Natural killer cell (primary cell): ENCODE measurements at regions not wholly inside any gene's neighbourhood (a gene's known extent, or its start where the extent isn't known, plus 50 kb on each side); places are given as distances from the start of the nearest gene placed in this dataset.

ENCODE experiments used
- ATAC-seq, 3 donors: fragments of 150-1000 bp in 2 of 3; fragments of 200-7000 bp in 1 of 3; cut with Tn5 transposase; 1 replicate in 1 of 3; 2 replicates in 2 of 3; pipeline ENCODE4 v1.10.0; 2021; ENCODE audit warnings: mild to moderate bottlenecking in 2 of 3, moderate library complexity in 2 of 3
- DNase-seq, 2 donors: peaks; one replicate each; pipeline versions ENCODE4 v3.0.0 to v3.0.0-alpha.2; 2013 to 2021; ENCODE audit warnings: mixed read lengths in 1 of 2
- H3K27ac ChIP-seq: one replicate; pipeline ENCODE4 v1.5.1; 2013; ENCODE audit warnings: mild to moderate bottlenecking, low read length
- H3K27me3 ChIP-seq: one replicate; pipeline ENCODE4 v1.6.1; 2013; ENCODE audit warnings: low read length; ENCODE audit not compliant: control insufficient read depth, insufficient read depth
- H3K36me3 ChIP-seq: one replicate; pipeline ENCODE4 v1.6.1; 2013; ENCODE audit warnings: low read length; ENCODE audit not compliant: control insufficient read depth, insufficient read depth
- H3K4me1 ChIP-seq: one replicate; pipeline ENCODE4 v1.6.1; 2013; ENCODE audit warnings: low read length; ENCODE audit not compliant: control insufficient read depth, insufficient read depth
- H3K4me3 ChIP-seq: one replicate; pipeline ENCODE4 v1.5.1; 2013; ENCODE audit warnings: low read length
- H3K9me3 ChIP-seq: one replicate; pipeline ENCODE4 v1.6.1; 2013; ENCODE audit warnings: low read length; ENCODE audit not compliant: control insufficient read depth, insufficient read depth
- H3K27ac Mint-ChIP-seq, 2 donors: one replicate each; pipeline ENCODE4 v1.8.0; 2022; ENCODE audit warnings: mild to moderate bottlenecking in 2 of 2, mixed read lengths in 2 of 2, moderate library complexity in 1 of 2
- H3K27me3 Mint-ChIP-seq, 2 donors: one replicate each; pipeline ENCODE4 v1.8.0; 2022; ENCODE audit warnings: low read depth in 2 of 2, mixed read lengths in 2 of 2
- H3K36me3 Mint-ChIP-seq: one replicate; pipeline ENCODE4 v1.8.0; 2022; ENCODE audit warnings: mixed read lengths
- H3K4me1 Mint-ChIP-seq, 2 donors: one replicate each; pipeline ENCODE4 v1.8.0; 2022; ENCODE audit warnings: mixed read lengths in 2 of 2
- H3K4me3 Mint-ChIP-seq: one replicate; pipeline ENCODE4 v1.8.0; 2022; ENCODE audit warnings: mild to moderate bottlenecking, moderate library complexity, mixed read lengths
- H3K9me3 Mint-ChIP-seq, 2 donors: one replicate each; pipeline ENCODE4 v1.8.0; 2022; ENCODE audit warnings: mixed read lengths in 2 of 2
- CTCF ChIP-seq: fragments of 200-600 bp; IDR thresholded peaks from one replicate; pipeline ENCODE4 v1.8.0; 2022; ENCODE audit warnings: antibody characterized with exemption
- WGBS: methylation state at CpG from one replicate; pipeline ENCODE4 v1.1.7; 2013; ENCODE audit warnings: missing lambda C conversion rate; ENCODE audit not compliant: insufficient coverage; 5-methylcytosine and 5-hydroxymethylcytosine counted together
- intact Hi-C: fragments of 100-400 bp; cut with micrococcal nuclease; formaldehyde crosslinking; loops from one replicate; pipeline ENCODE4 v1.14.2; 2022

- Histone ChIP-seq H3K9me3 (no peaks in the 10 kb centered on the region), H3K27me3 (no peaks in the 10 kb centered on the region), H3K4me1 (no peaks in the 10 kb centered on the region), H3K36me3 (no peaks in the 10 kb centered on the region), H3K4me3 (no peak overlapping the region), H3K27ac (no peak overlapping the region)
- Mint-ChIP-seq H3K27ac (no peak overlapping the region), H3K36me3 (no peaks in the 10 kb centered on the region), H3K4me1 (no peaks in the 10 kb centered on the region), H3K9me3 (no peaks in the 10 kb centered on the region), H3K27me3 (peaks cover 7 to 10% of the 10 kb centered on the region in 2 donors), H3K4me3 (no peak overlapping the region)
- ATAC-seq (no peak), DNase-seq (no peak)
- WGBS: 76% methylated on average over 6 of the region's 6 CpGs
- intact Hi-C loops: no loop called here
- no peak for TF ChIP-seq CTCF
These were observed 152.9 kb upstream of the C16orf82 start for GRCh38 chr16:26913851-26914250.

DNA sequence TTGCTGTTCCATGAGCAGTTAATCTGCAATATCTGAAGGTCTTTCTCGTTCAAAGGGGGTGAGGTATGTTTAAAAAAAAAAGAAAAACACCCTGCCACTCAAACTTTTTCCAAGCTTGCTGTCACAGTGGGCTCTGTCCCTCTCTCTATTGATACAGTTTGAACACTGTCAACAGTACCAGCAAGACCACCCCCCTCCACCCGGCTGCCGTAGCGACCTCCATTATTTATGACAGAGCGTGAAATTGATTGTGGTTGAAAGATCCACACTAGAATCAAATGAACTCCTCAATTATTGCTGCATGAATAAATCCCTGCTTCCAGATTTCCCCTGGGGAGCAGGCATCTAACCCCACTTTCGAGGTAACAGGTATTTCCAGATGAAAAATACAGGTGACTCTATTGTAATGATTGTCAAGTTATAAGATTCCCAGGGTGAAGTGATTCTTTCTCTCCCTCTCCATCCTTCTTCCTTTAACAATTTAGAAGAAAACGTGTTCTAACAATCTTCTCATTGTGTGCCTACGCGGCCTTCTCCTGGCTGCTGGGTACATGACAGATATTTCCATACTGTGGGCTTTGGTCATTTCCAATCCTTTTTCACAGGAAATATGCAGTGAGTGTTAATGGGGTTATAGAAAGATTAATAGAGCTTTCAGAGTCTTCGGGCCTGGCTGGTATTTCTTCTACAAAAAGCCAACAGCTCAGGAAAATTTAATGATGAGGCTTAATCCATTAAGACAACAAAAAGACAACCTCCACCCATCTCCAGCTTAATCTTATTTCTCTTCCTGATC, 135.7 kb upstream of the C16orf82 start:
- no peaks in the 10 kb centered on the region for H3K27me3 ChIP-seq
- 89% methylated on average over 8 of the region's 10 CpGs for WGBS
- TF ChIP-seq CTCF: no peak
- peaks cover 0 to 7% of the 10 kb centered on the region in 2 donors for H3K27me3 Mint-ChIP-seq
- no peak overlapping the region for H3K4me3 ChIP-seq
- DNase-seq (no peak), ATAC-seq (no peak)
- no peak overlapping the region for H3K27ac Mint-ChIP-seq
- H3K9me3 ChIP-seq: no peaks in the 10 kb centered on the region
- H3K4me1 ChIP-seq: no peaks in the 10 kb centered on the region
- no peak overlapping the region for H3K4me3 Mint-ChIP-seq
- intact Hi-C loops: no loop called here
- no peaks in the 10 kb centered on the region for H3K4me1 Mint-ChIP-seq
- peaks cover 6% of the 10 kb centered on the region in 2 donors for H3K9me3 Mint-ChIP-seq
- no peaks in the 10 kb centered on the region for H3K36me3 Mint-ChIP-seq
- no peaks in the 10 kb centered on the region for H3K36me3 ChIP-seq
- no peak overlapping the region for H3K27ac ChIP-seq

GRCh38 chr16:26950636-26951035, 116.1 kb upstream of the C16orf82 start:
- intact Hi-C loops: no loop called here
- WGBS: 95% methylated on average over 2 of the region's 4 CpGs
- DNase-seq: no peak
- no peaks in the 10 kb centered on the region for H3K27me3 ChIP-seq
- no peak for TF ChIP-seq CTCF
- H3K4me1 Mint-ChIP-seq: no peaks in the 10 kb centered on the region
- H3K27me3 Mint-ChIP-seq: peaks cover 8% of the 10 kb centered on the region in 2 donors
- no peaks in the 10 kb centered on the region for H3K9me3 Mint-ChIP-seq
- no peaks in the 10 kb centered on the region for H3K36me3 ChIP-seq
- no peak overlapping the region for H3K27ac Mint-ChIP-seq
- no peak overlapping the region for H3K4me3 ChIP-seq
- H3K9me3 ChIP-seq: no peaks in the 10 kb centered on the region
- H3K4me3 Mint-ChIP-seq: no peak overlapping the region
- no peak overlapping the region for H3K27ac ChIP-seq
- no peak for ATAC-seq
- no peaks in the 10 kb centered on the region for H3K4me1 ChIP-seq
- H3K36me3 Mint-ChIP-seq: no peaks in the 10 kb centered on the region

- H3K4me1 Mint-ChIP-seq: no peaks in the 10 kb centered on the region
- H3K4me1 ChIP-seq: no peaks in the 10 kb centered on the region
- whole genome bisulfite sequencing: 31% methylated on average over 8 of the region's 9 CpGs
- no peaks in the 10 kb centered on the region for H3K27me3 ChIP-seq
- H3K27ac ChIP-seq: no peak overlapping the region
- peaks cover 8% of the 10 kb centered on the region in 2 donors for H3K27me3 Mint-ChIP-seq
- DNase-seq: no peak
- ATAC-seq: no peak
- H3K27ac Mint-ChIP-seq: no peak overlapping the region
- intact Hi-C loops: no loop called here
- no peaks in the 10 kb centered on the region for H3K36me3 ChIP-seq
- no peak overlapping the region for H3K4me3 ChIP-seq
- no peaks in the 10 kb centered on the region for H3K36me3 Mint-ChIP-seq
- H3K9me3 Mint-ChIP-seq: no peaks in the 10 kb centered on the region
- TF ChIP-seq CTCF: no peak
- H3K4me3 Mint-ChIP-seq: no peak overlapping the region
- H3K9me3 ChIP-seq: no peaks in the 10 kb centered on the region
These were observed 114.8 kb upstream of the C16orf82 start for GRCh38 chr16:26951950-26952349.
